ENCODE measurements at regions not wholly inside any gene's neighbourhood (a gene's known extent, or its start where the extent isn't known, plus 50 kb on each side); places are given as distances from the start of the nearest gene placed in this dataset.
"Not testable (repeated sequence)": the region's sequence is repeated elsewhere in the genome, so short reads cannot be mapped to it uniquely, and the experiment has no call there.

DNA sequence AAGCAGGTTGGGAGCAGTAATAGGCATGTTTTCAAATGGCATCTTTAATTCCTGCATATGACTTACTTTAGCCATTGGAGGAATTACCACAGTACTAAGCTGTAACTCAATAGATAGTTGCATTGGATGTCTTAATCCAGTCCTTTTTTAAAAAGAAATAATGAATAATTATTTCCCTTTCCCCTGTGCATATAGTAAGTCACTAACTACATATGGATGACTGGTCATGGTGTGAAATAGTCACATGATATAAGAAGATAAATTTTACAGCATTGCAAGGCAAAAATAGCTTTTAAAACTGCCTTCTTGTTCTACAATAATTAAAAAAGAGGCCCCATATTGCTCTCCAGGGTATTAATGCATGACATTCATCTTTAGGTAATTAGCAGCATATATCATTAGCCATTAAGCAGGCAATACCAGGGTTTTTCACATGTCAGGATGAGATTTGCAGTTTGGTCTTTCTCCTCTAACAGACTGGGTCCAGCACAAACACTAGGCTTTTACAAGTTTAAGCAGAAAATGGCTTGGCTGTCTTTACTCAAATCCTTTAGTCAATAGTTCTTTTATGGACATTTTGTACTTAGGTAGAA, 606.4 kb upstream of the RORB start:
- Mint-ChIP-seq H3K27me3 (no peaks in the 10 kb centered on the region), H3K4me1 (no peaks in the 10 kb centered on the region), H3K27ac (no peak overlapping the region), H3K36me3 (no peaks in the 10 kb centered on the region), H3K4me3 (no peak overlapping the region), H3K9me3 (ENCODE audit: low read depth) (no peaks in the 10 kb centered on the region)
- DNase-seq (no peak), ATAC-seq (no peak)
- CTCF ChIA-PET = interaction anchor here (1.1 kb wide), 1 partner anchor 15 kb away, joined by 3 read pairs; no protein-coding TSS in a partner anchor

DNA sequence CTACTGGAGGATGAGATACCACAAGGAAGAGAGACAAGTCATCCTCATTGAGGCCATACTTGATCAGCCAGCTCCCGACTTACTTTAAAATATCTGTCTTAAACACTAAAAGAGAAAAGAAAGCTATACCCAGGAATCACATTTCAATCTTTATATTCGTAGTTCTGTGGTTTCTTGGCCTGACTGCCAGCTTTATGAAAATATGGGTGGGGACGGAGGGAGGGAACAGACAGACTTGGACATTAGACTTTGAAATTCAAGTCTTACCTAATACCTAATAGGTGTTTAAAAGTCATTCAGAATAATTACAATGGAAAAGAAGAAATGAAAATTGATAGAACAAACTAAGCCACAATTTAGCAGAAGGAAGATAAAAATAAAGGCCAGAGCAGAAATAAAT, 604.8 kb upstream of the RORB start:
- no peak overlapping the region for H3K4me3 Mint-ChIP-seq
- H3K9me3 Mint-ChIP-seq (ENCODE audit: low read depth) = no peaks in the 10 kb centered on the region
- H3K36me3 Mint-ChIP-seq = no peaks in the 10 kb centered on the region
- no peaks in the 10 kb centered on the region for H3K27me3 Mint-ChIP-seq
- no peaks in the 10 kb centered on the region for H3K4me1 Mint-ChIP-seq
- no peak for DNase-seq
- no peak for ATAC-seq
- CTCF ChIA-PET = no interaction called here
- H3K27ac Mint-ChIP-seq = no peak overlapping the region

DNA sequence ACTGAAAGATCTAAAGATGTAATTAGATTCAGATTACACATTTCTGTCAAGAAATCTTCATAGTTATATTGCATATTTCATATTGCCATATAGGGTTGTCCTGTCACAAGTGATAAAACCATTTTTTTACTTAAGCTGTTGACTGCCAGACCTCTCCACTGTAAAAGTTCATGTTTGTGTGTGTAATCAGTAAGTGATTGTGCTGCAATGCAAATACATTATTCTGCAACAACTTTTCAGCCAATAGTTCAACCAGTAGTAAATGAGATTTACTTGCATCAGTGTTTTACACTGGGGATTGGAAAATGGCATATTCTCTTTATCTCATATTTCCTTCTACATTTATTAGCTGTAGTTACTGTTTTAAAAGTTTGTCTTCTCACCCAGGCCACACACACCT, 603.9 kb upstream of the RORB start:
- Mint-ChIP-seq H3K4me3 (no peak overlapping the region), H3K27ac (no peak overlapping the region), H3K27me3 (no peaks in the 10 kb centered on the region), H3K36me3 (no peaks in the 10 kb centered on the region), H3K9me3 (ENCODE audit: low read depth) (no peaks in the 10 kb centered on the region), H3K4me1 (no peaks in the 10 kb centered on the region)
- no peak for ATAC-seq
- DNase-seq = no peak
- CTCF ChIA-PET = no interaction called here

DNA sequence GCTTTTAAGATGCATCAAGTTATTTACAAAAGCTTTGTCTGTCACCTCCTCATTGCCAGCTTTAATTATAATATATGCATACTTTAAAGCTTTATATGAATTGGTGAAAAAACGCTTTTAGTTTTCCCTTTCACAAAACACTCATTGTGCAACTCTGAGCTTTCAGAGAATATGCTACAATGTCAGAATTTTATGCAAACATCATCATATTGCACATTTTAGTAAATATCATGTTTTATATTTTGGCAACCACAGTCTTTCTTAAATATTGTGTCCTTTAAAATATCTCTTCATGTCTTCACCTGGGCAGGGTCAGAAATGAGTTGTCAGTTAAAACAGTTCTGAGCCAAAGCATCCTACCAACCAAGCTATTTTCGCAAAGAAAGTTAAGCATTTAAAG, 601.1 kb upstream of the RORB start:
- DNase-seq (no peak), ATAC-seq (no peak)
- Mint-ChIP-seq H3K9me3 (ENCODE audit: low read depth) (peaks cover 2% of the 10 kb centered on the region), H3K36me3 (no peaks in the 10 kb centered on the region), H3K4me3 (no peak overlapping the region), H3K27me3 (no peaks in the 10 kb centered on the region), H3K27ac (no peak overlapping the region), H3K4me1 (no peaks in the 10 kb centered on the region)
- CTCF ChIA-PET = no interaction called here

DNA sequence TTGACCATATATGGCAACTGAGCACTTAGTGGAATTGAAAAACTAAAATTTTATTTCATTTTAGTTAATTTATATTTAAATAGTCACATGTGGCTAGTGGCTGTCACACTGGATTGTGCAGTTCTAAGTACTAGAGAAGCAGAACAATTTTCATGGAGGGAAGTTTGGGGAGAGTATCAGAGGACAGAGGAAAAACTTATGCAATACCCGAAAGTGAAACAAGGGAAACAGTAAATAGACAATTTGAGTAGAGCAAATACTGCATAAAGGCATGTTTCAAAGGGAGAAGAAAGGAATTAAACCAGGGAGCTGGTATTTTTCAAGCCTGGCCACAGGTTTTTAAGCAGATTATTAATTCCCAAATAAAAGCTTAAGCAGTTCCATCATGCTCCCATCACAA, 590.5 kb upstream of the RORB start:
- CTCF ChIA-PET = no interaction called here
- no peak for DNase-seq

DNA sequence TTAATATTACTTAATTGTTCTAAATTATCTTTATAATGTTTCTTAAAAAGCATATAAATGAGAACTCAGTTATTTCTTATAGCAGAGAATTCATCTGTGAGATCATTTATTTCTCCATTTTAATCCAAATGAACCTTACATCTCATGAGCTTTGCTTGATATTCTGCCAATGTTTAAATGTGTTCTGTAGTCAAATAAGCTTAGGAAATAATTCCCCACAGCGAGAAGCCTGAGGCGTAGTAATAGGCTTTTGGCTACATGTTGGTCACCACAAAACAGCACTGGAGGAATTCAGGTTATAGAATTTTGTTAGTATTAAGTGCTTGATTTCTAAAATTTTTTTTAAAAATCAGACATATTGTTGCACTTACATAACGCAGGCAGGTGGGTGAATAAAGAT, 585.3 kb upstream of the RORB start:
- H3K27me3 Mint-ChIP-seq = no peaks in the 10 kb centered on the region
- DNase-seq (no peak), ATAC-seq (no peak)
- CTCF ChIA-PET = no interaction called here
- no peaks in the 10 kb centered on the region for H3K4me1 Mint-ChIP-seq
- no peaks in the 10 kb centered on the region for H3K9me3 Mint-ChIP-seq (ENCODE audit: low read depth)
- no peaks in the 10 kb centered on the region for H3K36me3 Mint-ChIP-seq
- no peak overlapping the region for H3K4me3 Mint-ChIP-seq
- H3K27ac Mint-ChIP-seq = no peak overlapping the region

More for the DNA sequence above, 590.5 kb upstream of the RORB start:
- ATAC-seq = no peak
- Mint-ChIP-seq H3K36me3 (no peaks in the 10 kb centered on the region), H3K27ac (no peak overlapping the region), H3K9me3 (ENCODE audit: low read depth) (no peaks in the 10 kb centered on the region), H3K27me3 (no peaks in the 10 kb centered on the region), H3K4me1 (no peaks in the 10 kb centered on the region), H3K4me3 (no peak overlapping the region)

DNA sequence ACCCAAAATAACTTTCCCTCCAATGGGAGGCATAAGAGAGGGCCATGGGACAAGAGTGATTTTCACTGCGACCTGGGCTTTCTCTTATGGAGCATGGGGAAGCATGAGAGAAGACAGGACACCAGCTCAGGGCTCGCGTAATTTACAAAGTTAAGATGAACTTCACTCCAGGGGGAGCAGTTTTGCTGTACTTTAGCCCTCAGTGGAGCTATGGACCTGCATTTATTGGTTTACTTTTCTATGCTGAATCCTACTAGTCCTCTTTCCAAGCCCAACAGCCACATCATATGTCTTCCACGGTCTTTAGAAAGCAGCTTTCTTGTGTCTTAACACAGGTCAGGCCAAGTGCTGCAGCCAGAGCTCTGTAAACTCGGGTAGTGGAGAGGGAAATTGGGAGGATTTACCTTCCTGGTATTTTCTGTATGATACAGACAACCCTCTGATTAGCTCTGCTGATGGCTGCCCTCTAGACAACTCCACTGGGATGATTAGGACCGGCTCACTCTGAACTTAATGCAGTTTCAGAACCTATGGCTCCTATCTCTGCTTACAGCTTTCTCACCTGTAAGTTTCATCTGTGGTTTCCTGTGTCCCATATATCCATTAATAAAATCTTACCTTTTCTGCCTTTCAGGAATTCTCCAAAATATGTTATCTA, 581.0 kb upstream of the RORB start:
- no peak for ATAC-seq
- Mint-ChIP-seq H3K4me1 (no peaks in the 10 kb centered on the region), H3K4me3 (no peak overlapping the region), H3K36me3 (no peaks in the 10 kb centered on the region), H3K9me3 (ENCODE audit: low read depth) (no peaks in the 10 kb centered on the region), H3K27me3 (no peaks in the 10 kb centered on the region), H3K27ac (no peak overlapping the region)
- DNase-seq = no peak
- CTCF ChIA-PET = no interaction called here

DNA sequence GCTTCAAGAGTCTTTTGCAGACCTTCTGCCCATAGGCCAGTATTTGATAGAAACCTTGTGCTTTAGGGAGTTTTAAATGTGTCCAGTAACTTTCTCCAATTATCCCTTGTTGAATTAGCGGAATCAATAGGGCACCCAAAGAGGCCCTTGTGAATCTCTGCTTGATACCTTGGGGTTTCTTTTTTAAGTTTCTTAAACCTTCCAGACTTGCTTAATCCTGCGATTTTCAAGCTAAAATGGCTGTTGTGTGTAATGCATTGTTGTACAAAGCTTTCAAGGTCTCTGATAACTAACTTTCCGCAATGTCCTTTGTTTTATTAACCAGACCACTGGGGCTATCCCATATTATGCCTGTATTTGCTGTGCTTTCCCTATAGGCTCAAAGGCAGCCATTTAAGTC, 577.4 kb upstream of the RORB start:
- ATAC-seq = no peak
- H3K9me3 Mint-ChIP-seq (ENCODE audit: low read depth) = no peaks in the 10 kb centered on the region

DNA sequence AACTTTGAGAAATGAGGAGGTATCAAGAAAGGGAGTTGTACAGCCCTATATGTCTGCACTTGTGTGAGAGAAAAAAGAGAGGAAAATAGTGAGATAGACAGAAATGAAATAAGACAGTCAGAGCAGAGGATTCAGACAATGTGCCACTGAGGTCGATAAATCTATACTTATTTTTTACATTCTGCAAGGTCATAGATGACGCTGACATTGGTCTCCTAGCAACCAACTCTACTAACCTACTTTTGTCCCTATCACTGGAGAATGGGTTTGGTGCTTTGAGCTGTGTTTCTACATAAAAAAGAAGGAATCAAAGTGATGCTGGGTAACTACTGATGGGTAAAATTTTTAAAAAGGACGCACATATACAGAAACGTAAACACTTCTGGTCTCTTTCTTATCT, 573.3 kb upstream of the RORB start:
- Mint-ChIP-seq H3K36me3 (no peaks in the 10 kb centered on the region), H3K27me3 (no peaks in the 10 kb centered on the region), H3K4me3 (no peak overlapping the region), H3K4me1 (no peaks in the 10 kb centered on the region), H3K9me3 (ENCODE audit: low read depth) (no peaks in the 10 kb centered on the region), H3K27ac (no peak overlapping the region)
- CTCF ChIA-PET = interaction anchor here (1.2 kb wide), 1 partner anchor 13 kb away, joined by 3 read pairs; no protein-coding TSS in a partner anchor
- ATAC-seq (no peak), DNase-seq (no peak)

More for the DNA sequence above, 577.4 kb upstream of the RORB start:
- Mint-ChIP-seq H3K27ac (no peak overlapping the region), H3K4me3 (no peak overlapping the region), H3K4me1 (no peaks in the 10 kb centered on the region), H3K36me3 (no peaks in the 10 kb centered on the region), H3K27me3 (no peaks in the 10 kb centered on the region)
- no peak for DNase-seq
- CTCF ChIA-PET = no interaction called here

DNA sequence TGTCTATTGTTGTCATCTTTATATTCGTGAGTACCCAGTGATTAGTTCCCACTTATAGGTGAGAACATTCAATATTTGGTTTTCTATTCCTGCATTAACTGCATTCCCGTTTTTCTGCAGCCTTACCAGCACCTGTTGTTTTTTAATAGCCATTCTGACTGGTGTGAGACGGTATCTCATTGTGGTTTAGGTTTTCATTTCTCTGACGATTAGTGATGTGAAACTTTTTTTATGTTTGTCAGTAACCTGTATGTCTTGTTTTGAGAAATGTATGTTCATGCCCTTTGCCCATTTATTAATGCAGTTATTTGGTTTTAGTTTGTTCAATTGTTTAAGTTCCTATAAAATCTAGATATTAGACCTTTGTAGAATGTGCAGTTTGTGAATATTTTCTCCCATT, 546.0 kb upstream of the RORB start:
- CTCF ChIA-PET = no interaction called here
- Mint-ChIP-seq H3K4me1 (no peaks in the 10 kb centered on the region), H3K4me3 (no peak overlapping the region), H3K36me3 (no peaks in the 10 kb centered on the region), H3K9me3 (ENCODE audit: low read depth) (peaks cover 5% of the 10 kb centered on the region), H3K27me3 (no peaks in the 10 kb centered on the region), H3K27ac (no peak overlapping the region)
- no peak for ATAC-seq
- no peak for DNase-seq

DNA sequence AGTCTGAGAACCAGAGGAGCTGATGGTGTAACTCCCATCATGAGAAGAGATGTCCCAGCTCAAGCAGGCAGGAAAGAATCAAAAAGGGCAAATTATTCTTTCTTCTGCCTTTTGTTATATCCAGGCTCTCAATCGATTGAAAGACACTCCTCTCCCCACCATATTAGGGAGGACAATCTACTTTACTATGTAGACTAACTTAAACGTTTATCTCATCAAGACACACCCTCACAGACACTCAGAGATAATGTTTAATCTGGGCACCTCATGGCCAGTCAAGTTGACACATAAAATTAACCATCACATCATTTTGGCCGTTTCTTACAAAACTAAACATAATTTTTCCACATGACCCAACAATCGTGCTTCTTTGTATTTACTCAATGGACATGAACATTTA, 534.3 kb upstream of the RORB start:
- ATAC-seq (no peak), DNase-seq (no peak)
- Mint-ChIP-seq H3K27me3 (no peaks in the 10 kb centered on the region), H3K27ac (no peak overlapping the region), H3K9me3 (ENCODE audit: low read depth) (peaks cover 3% of the 10 kb centered on the region), H3K36me3 (no peaks in the 10 kb centered on the region), H3K4me1 (no peaks in the 10 kb centered on the region), H3K4me3 (no peak overlapping the region)
- CTCF ChIA-PET = no interaction called here

DNA sequence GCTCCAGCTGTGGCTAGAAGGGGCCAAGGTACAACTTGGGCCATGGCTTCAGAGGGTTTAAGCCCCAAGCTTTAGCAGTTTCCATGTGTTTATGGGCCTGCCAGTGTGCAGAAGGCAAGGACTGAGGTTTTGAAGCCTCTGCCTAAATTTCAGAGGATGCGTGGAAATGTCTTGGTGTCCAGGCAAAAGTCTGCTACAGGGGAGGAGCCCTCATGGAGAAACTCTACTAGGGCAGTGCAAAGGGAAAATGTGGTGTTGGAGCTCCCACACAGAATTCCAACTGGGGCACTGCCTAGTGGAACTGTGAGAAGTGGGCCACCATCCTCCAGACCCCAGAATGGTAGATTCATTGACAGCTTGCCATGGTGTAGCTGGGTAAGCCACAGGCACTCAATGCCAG, 527.2 kb upstream of the RORB start:
- no peaks in the 10 kb centered on the region for H3K27me3 Mint-ChIP-seq
- no peaks in the 10 kb centered on the region for H3K36me3 Mint-ChIP-seq
- H3K9me3 Mint-ChIP-seq (ENCODE audit: low read depth) = peaks cover 16% of the 10 kb centered on the region
- no peak overlapping the region for H3K4me3 Mint-ChIP-seq
- DNase-seq = no peak
- no peak overlapping the region for H3K27ac Mint-ChIP-seq
- no peak for ATAC-seq
- CTCF ChIA-PET = no interaction called here
- H3K4me1 Mint-ChIP-seq = no peaks in the 10 kb centered on the region

DNA sequence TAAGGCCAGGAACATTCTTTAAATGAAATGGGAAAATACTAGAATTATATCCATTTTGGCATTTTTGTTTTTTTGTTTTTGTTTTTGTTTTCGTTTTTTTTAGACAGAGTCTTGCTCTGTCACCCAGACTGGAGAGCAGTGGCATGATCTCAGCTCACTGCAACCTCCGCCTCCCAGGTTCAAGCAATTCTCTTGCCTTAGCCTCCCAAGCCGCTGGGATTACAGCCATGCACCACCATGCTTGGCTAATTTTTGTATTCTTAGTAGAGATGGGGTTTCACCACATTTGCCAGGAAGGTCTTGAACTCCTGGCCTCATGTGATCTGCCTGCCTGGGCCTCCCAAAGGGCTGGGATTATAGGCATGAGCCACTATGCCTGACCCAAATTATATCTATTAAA, 520.7 kb upstream of the RORB start:
- CTCF ChIA-PET; H3K9me3 Mint-ChIP-seq (ENCODE audit: low read depth); H3K36me3 Mint-ChIP-seq; H3K27me3 Mint-ChIP-seq; H3K4me3 Mint-ChIP-seq; DNase-seq; ATAC-seq; H3K27ac Mint-ChIP-seq; H3K4me1 Mint-ChIP-seq: not testable (repeated sequence)

DNA sequence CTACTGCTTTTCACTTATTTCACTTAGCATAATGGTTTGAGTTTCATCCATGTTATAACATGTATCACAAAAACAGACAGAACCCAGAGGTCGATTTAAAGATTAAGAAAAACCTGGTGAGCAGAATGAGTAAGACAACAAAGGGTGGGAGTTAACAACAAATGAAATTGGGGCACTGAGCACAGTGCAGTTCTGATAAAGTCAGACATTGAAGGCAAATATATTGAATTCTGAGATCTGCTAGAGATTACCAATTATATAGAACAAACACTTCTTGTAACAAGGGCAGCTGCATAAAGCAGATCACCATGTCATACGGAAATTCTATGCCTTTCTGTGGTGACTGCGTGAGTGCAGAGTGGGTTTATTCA, 517.3 kb upstream of the RORB start:
- H3K4me3 Mint-ChIP-seq = no peak overlapping the region
- ATAC-seq (no peak), DNase-seq (no peak)
- no peaks in the 10 kb centered on the region for H3K9me3 Mint-ChIP-seq (ENCODE audit: low read depth)
- H3K36me3 Mint-ChIP-seq = no peaks in the 10 kb centered on the region
- CTCF ChIA-PET = no interaction called here
- no peaks in the 10 kb centered on the region for H3K4me1 Mint-ChIP-seq
- no peaks in the 10 kb centered on the region for H3K27me3 Mint-ChIP-seq
- no peak overlapping the region for H3K27ac Mint-ChIP-seq

DNA sequence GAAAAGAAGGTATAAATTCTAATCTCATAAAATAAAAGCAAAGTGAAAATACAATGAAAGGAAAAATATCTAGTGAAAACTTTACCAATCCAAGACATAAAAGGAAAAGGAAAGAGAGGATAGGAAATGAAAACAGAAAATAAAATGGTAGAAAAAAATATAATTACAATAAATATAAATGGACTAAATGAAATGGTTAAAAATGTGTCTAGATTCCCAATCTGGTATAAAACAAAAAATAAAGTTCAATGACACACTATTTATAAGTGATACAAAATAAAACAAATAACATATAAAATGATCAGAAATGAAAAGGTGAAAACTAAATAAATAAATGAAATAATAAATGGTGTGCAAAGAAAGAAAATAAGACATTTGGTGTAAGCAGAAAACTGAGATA, 516.4 kb upstream of the RORB start:
- CTCF ChIA-PET = no interaction called here
- H3K4me1 Mint-ChIP-seq = no peaks in the 10 kb centered on the region
- H3K27me3 Mint-ChIP-seq = no peaks in the 10 kb centered on the region
- H3K27ac Mint-ChIP-seq = no peak overlapping the region
- H3K9me3 Mint-ChIP-seq (ENCODE audit: low read depth) = peaks cover 4% of the 10 kb centered on the region
- ATAC-seq = no peak
- H3K4me3 Mint-ChIP-seq = no peak overlapping the region
- DNase-seq = no peak
- H3K36me3 Mint-ChIP-seq = no peaks in the 10 kb centered on the region
